ENCODE measurements at regions not wholly inside any gene's neighbourhood (a gene's known extent, or its start where the extent isn't known, plus 50 kb on each side); places are given as distances from the start of the nearest gene placed in this dataset.

- H3K27ac ChIP-seq (ENCODE audit: low read depth, low read length): no peak overlapping the region
- ATAC-seq: no peak
- H3K4me1 ChIP-seq (ENCODE audit: control insufficient read depth in 1 of 2, insufficient read depth in 2 of 2, low read length in 2 of 2): no peaks in the 10 kb centered on the region
- intact Hi-C loops (cut with micrococcal nuclease): no loop called here
- H2AFZ ChIP-seq (ENCODE audit: low read depth, low read length, poor library complexity, severe bottlenecking): no peak overlapping the region
- no peak overlapping the region for H3K4me2 ChIP-seq (ENCODE audit: low read length)
- no peaks in the 10 kb centered on the region for H3K79me2 ChIP-seq (ENCODE audit: insufficient read depth, low read length)
- H3K36me3 ChIP-seq (ENCODE audit: control insufficient read depth in 1 of 2, insufficient read depth in 2 of 2, low read length in 2 of 2): no peaks in the 10 kb centered on the region
- H3K27me3 ChIP-seq (ENCODE audit: insufficient read depth, low read length): no peaks in the 10 kb centered on the region
- ChIA-PET POLR2A (no interaction called here), CTCF (interaction anchor here (2.7 kb wide), 1 partner anchor 13 kb away, joined by 15 read pairs; no protein-coding TSS in a partner anchor), RAD21 (ENCODE audit: low non-redundant PET in 1 of 2, low total read pairs in 2 of 2, uncharacterized antibody in 2 of 2, unreplicated experiment in 2 of 2) (interaction anchor here in 1 of 2 experiments (0.6 kb wide), 1 partner anchor 86 kb away, joined by 3 read pairs; no protein-coding TSS in a partner anchor)
- no peak for DNase-seq (ENCODE audit: low read depth, low spot score)
- no TSS peak for BruUV-seq (replicated peaks)
- no peaks in the 10 kb centered on the region for H4K20me1 ChIP-seq (ENCODE audit: insufficient read depth)
- H3K9me3 ChIP-seq (ENCODE audit: control insufficient read depth in 1 of 2, insufficient read depth in 1 of 2, low read depth in 1 of 2, low read length in 2 of 2): no peaks in the 10 kb centered on the region
- H3K4me3 ChIP-seq (replicated peaks in 1 of 2; ENCODE audit: low read depth in 1 of 2, low read length in 2 of 2): no peak overlapping the region
- H3K9ac ChIP-seq (ENCODE audit: low read length): no peak overlapping the region
- H3K9me2 ChIP-seq (ENCODE audit: insufficient read depth): no peaks in the 10 kb centered on the region
- TF ChIP-seq POLR2A (IDR thresholded peaks at IDR 0.05; ENCODE audit: borderline replicate concordance, extremely low read depth, insufficient read depth, insufficient read length) (no peak), ATF3 (IDR thresholded peaks at IDR 0.05) (no peak), CEBPB (IDR thresholded peaks at IDR 0.05; ENCODE audit: low read depth) (no peak), ZNF274 (IDR thresholded peaks at IDR 0.05; ENCODE audit: low read depth, low read length) (no peak), POLR2AphosphoS5 (IDR thresholded peaks at IDR 0.05; ENCODE audit: low read depth, low read length) (no peak), RAD21 (IDR thresholded peaks at IDR 0.05; ENCODE audit: low read depth) (no peak), CBX3 (IDR thresholded peaks at IDR 0.05; ENCODE audit: low read depth) (no peak), ZFX (IDR thresholded peaks at IDR 0.05) (no peak), EZH2phosphoT487 (IDR thresholded peaks at IDR 0.05; ENCODE audit: borderline replicate concordance) (no peak), YY1 (IDR thresholded peaks at IDR 0.05; ENCODE audit: extremely low read depth, insufficient replicate concordance, low read depth, low read length) (no peak), SRF (IDR thresholded peaks at IDR 0.05; ENCODE audit: low read depth) (no peak), EZH2 (IDR thresholded peaks at IDR 0.05) (no peak), ZBTB33 (IDR thresholded peaks at IDR 0.05; ENCODE audit: extremely low read depth, insufficient replicate concordance, low read length) (no peak), SIN3A (IDR thresholded peaks at IDR 0.05; ENCODE audit: low read depth) (no peak)
- TF ChIP-seq, protein P1, sequence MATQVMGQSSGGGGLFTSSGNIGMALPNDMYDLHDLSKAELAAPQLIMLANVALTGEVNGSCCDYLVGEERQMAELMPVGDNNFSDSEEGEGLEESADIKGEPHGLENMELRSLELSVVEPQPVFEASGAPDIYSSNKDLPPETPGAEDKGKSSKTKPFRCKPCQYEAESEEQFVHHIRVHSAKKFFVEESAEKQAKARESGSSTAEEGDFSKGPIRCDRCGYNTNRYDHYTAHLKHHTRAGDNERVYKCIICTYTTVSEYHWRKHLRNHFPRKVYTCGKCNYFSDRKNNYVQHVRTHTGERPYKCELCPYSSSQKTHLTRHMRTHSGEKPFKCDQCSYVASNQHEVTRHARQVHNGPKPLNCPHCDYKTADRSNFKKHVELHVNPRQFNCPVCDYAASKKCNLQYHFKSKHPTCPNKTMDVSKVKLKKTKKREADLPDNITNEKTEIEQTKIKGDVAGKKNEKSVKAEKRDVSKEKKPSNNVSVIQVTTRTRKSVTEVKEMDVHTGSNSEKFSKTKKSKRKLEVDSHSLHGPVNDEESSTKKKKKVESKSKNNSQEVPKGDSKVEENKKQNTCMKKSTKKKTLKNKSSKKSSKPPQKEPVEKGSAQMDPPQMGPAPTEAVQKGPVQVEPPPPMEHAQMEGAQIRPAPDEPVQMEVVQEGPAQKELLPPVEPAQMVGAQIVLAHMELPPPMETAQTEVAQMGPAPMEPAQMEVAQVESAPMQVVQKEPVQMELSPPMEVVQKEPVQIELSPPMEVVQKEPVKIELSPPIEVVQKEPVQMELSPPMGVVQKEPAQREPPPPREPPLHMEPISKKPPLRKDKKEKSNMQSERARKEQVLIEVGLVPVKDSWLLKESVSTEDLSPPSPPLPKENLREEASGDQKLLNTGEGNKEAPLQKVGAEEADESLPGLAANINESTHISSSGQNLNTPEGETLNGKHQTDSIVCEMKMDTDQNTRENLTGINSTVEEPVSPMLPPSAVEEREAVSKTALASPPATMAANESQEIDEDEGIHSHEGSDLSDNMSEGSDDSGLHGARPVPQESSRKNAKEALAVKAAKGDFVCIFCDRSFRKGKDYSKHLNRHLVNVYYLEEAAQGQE (IDR thresholded peaks at IDR 0.05; ENCODE audit: low read depth): no peak
- TF ChIP-seq, protein P2, sequence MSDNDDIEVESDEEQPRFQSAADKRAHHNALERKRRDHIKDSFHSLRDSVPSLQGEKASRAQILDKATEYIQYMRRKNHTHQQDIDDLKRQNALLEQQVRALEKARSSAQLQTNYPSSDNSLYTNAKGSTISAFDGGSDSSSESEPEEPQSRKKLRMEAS (IDR thresholded peaks at IDR 0.05): no peak
- TF ChIP-seq, protein P3, sequence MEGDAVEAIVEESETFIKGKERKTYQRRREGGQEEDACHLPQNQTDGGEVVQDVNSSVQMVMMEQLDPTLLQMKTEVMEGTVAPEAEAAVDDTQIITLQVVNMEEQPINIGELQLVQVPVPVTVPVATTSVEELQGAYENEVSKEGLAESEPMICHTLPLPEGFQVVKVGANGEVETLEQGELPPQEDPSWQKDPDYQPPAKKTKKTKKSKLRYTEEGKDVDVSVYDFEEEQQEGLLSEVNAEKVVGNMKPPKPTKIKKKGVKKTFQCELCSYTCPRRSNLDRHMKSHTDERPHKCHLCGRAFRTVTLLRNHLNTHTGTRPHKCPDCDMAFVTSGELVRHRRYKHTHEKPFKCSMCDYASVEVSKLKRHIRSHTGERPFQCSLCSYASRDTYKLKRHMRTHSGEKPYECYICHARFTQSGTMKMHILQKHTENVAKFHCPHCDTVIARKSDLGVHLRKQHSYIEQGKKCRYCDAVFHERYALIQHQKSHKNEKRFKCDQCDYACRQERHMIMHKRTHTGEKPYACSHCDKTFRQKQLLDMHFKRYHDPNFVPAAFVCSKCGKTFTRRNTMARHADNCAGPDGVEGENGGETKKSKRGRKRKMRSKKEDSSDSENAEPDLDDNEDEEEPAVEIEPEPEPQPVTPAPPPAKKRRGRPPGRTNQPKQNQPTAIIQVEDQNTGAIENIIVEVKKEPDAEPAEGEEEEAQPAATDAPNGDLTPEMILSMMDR (IDR thresholded peaks at IDR 0.05 in 2 of 3, conservative IDR thresholded peaks at IDR 0.05 in 1 of 3; ENCODE audit: borderline replicate concordance in 1 of 3, insufficient read depth in 1 of 3, low read depth in 2 of 3, low read length in 2 of 3): no peak
Measured at GRCh38 chr7:17075601-17076255, 193.9 kb upstream of the AGR3 start.

All from HCT116 (cell line).